NCI-H748 (cell line): ENCODE measurements at regions not wholly inside any gene's neighbourhood (a gene's known extent, or its start where the extent isn't known, plus 50 kb on each side); places are given as distances from the start of the nearest gene placed in this dataset.
"Not testable (repeated sequence)": the region's sequence is repeated elsewhere in the genome, so short reads cannot be mapped to it uniquely, and the experiment has no call there.

Experiments used
- DNase-seq: peaks from one replicate; lab custom pipeline; 2025; ENCODE audit not compliant: unreplicated experiment; lab: John Stamatoyannopoulos, UW

DNA sequence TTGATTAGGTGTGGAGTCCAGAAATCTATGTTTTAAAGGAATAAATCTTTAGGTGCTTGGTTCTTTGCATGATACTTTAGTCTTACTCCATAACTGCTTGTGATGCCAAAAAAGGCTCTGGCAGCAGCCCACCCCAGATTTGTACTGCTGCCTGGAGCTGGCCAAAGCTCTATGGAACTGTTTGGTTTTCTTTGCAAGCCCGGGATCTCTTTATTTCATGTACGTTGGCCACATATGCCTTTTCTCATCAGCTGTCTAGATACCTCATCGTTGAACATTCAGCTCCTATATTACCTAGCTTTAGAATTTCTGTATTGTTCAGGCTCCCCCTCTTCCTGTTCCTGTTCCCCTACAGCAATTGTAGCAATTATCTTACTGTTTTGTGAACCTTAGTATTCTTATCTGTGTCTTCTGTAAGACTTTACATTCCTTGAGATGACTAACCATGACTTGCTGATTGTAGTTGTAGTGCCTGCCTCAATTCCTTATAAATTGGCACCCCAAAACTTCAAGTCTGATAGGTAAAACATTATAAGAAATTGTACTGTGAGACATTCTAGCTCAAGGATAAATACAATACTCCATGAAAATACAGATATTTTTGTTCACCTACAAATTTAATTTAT is 199.4 kb upstream of the GPRIN3 start:
- no peak for DNase-seq

DNA sequence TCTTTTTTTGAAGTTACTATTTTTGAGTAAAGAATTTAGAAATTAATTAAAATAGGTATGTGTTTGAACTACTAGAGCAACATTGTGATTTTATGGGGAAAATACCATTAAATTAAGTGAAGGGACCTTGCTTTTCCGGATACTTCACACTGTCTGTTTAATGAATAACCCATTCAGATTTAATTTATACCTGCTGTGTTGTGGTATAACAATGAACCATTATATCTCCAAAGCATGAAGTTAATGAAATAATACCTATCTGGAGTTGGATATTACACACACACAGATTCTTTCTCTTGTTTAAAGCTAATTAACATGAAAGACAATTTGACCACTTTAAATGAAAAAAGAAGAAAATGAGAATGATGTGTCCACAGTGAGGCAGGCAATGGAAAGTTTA is 195.0 kb upstream of the GPRIN3 start:
- no peak for DNase-seq

DNA sequence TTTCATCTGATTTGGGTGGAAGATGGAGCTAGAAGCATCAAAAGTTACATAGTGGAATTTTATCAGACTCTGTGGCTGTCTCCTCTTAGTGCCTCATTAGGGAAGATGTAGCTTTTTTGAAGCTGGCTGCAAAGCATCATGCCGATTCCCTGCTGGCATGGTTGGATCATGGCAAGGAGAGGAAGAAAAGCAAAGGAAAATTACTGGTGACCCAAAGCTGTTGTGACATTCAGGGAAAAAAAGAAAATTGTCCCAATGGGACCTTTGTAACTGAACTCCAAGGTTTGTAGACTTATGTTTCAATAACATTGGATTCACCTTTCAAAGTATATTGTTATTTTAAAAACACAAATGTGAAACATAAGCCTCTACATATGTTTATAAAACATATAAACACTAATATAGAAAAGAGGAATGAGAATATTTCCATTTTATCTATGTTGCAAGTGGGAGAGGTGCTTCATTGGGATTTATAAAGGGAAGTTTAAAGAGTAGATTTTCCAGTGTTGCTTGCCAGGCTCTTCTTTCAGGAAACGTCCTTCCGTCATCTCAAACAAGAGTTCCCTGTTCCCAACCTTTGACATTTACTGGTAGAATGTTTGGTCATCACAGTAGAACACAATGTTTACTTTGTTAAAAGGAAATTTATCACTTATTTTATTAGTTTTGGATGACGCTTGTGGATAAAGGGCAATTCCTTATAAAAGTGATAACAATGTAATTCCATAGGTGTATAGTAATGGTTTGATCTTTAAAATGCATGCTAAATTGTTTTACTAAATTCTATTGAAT is 190.1 kb upstream of the GPRIN3 start:
- DNase-seq = no peak

GRCh38 chr4:89496851-89497250 is 189.3 kb upstream of the GPRIN3 start:
- no peak for DNase-seq

GRCh38 chr4:89493367-89493766 is 185.8 kb upstream of the GPRIN3 start:
- DNase-seq = no peak

- DNase-seq = no peak
Measured at GRCh38 chr4:89492581-89493071, 185.0 kb upstream of the GPRIN3 start.

GRCh38 chr4:89491761-89492160 is 184.2 kb upstream of the GPRIN3 start:
- no peak for DNase-seq

DNA sequence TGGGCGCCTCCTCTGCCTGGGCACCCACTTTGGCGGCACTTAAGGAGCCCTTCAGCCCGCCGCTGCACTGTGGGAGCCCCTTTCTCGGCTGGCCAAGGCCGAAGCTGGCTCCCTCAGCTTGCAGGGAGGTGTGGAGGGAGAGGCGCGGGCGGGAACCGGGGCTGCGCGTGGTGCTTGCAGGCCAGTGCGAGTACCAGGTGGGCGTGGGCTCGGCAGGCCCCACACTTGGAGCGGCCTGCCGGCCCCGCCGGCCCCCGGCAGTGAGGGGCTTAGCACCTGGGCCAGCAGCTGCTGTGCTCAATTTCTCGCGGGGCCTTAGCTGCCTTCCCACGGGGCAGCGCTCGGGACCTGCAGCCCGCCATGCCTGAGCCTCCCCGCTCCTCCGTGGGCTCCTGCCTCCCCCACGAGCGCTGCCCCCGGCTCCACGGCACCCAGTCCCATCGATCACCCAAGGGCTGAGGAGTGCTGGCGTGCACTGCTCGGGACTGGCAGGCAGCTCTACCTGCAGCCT is 182.4 kb upstream of the GPRIN3 start:
- not testable (repeated sequence) for DNase-seq

GRCh38 chr4:89489338-89489771 is 181.8 kb upstream of the GPRIN3 start:
- DNase-seq = no peak

- DNase-seq = no peak
Measured at GRCh38 chr4:89488736-89489135, 181.1 kb upstream of the GPRIN3 start.

DNA sequence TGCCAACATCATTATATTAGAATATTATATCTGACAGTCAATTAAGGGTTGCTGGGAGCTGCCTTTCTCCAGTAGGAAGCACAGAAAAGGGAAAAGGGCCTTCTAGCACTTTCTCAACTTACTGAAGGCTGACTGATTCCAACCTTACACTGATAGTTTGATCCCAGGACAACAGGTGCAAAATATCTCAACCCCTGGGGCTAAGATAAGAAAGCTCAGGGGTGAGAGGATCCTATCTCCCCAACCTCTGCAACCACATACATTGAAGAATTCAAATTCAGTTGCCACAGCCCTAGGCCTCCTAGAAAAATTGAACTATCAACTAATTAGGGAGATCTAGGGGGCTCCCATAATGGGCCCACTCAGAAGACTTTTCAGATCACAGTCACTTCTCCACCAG is 179.1 kb upstream of the GPRIN3 start:
- no peak for DNase-seq

DNA sequence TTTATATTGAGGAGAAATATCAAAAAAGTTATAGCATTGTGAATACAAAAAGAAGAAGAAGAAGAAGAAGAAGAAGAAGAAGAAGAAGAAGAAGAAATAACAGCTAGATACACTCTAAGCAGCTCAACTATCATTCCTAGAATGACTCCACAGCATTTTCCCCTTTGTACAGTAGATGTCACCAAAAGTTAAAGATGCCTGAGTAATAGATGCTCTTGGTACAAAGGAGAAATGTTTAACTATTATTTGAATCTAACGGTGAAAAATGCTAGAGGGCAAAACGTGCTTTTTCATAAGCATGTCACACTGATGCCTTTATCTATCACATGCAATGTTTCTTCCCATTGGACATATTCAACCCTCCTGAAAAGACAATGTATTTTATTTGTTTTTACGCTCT is 178.4 kb upstream of the GPRIN3 start:
- DNase-seq = peak; percentile 1

- DNase-seq = peak; percentile 19
Measured at GRCh38 chr4:89483833-89484232, 176.2 kb upstream of the GPRIN3 start.

GRCh38 chr4:89482926-89483595 is 175.5 kb upstream of the GPRIN3 start:
- DNase-seq = no peak

DNA sequence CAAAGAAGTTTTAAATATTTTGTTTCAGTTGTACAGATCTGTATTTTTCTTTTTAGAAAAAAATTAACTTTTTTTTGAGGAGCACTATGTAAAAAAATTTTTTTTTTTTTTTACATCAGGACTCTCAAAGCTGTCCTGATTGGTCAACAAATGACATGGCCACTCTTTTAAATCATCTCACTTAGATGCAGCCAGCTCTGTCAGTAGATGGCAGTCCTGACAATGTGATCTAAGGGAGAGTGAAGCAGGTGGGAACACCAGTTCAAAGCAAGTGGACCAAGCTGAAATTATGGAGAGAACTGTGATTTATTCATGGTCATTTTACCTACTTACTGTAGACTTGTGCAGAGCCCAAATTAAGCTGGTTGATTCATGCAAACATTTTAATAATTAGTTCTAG is 174.7 kb upstream of the GPRIN3 start:
- DNase-seq = peak; percentile 69

GRCh38 chr4:89469930-89470375 is 162.4 kb upstream of the GPRIN3 start:
- no peak for DNase-seq

- no peak for DNase-seq
Measured at GRCh38 chr4:89469516-89469915, 161.9 kb upstream of the GPRIN3 start.

DNA sequence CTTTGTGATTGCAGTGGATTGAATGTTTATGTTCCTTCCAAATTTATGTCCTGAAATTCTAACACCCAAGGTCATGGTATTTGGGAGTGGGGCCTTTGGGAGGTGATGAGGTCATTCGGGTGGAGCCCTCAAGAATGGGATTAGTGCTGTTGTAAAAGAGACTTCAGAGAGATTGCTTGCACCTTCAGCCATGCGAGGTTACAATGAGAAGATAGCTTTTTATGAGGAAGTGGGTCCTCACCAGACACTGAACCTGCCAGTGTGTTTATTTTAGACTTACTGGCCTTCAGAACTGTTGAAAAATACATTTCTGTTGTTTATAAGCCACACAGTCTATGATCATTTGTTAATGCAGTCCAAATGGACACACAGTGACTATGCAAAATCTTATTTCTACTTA is 161.0 kb upstream of the GPRIN3 start:
- DNase-seq = no peak

GRCh38 chr4:89463341-89463740 is 155.7 kb upstream of the GPRIN3 start:
- no peak for DNase-seq

DNA sequence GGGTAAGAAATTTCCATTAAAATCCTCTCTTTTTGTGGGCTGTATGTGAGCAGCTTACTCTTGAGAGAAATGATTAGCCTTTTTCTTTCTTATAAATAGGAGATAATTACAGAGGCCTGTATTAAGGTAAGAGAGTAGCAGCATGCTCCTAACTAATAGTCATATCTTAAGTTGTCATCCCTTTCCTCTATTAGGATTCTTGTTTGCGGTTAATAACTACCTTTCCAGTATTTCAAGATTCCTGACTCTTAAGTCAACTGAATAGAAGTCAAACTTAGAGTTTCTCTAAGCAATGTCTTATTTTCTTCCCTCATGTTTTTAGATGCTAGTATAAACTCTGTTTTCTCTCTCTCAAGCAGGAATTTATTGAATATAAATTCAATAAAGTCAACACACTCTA is 139.9 kb upstream of the GPRIN3 start:
- DNase-seq = no peak

GRCh38 chr4:89446193-89446592 is 138.6 kb upstream of the GPRIN3 start:
- no peak for DNase-seq

DNA sequence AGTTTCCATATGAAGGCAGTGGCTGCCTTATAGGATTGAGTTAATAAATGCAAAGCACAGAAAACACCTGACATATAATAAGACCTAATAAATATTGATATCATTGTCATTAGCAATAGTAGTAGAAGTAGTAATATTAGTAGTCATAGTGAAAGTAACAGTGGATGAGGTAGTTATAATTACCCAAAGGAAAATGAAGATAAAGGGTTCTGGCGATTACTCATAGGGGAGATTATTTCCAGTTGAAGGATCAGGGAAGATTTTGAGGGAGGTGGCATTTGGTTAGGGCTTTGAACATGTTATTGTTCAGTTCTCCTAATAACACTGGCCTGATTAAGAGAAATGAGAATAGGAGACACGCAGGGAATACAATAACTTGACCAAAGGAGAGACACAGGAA is 131.9 kb upstream of the GPRIN3 start:
- DNase-seq = no peak
